ENCODE measurements at regions not wholly inside any gene's neighbourhood (a gene's known extent, or its start where the extent isn't known, plus 50 kb on each side); places are given as distances from the start of the nearest gene placed in this dataset.
A peak's percentile ranks its signal among the peaks of the same experiment; 100 is the strongest.

DNA sequence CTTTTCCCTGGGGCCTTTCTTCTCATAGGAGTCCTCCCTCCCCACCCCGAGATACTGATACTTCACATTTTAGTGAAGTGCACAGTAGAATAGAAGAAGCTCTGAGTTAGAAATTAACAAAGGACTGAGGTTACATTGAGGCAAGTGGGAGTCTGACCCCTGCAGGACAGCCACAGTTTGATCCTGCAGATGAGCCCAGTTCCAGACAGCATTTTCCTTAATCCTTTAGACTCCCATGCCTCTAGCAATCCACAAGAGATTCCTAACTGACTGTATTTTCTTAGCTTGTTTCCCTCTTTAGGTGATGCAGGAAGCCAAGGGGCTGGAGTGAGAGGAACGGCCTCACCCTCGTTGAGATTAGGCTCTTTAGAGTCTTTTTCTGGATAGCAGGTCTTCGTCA, 204.0 kb downstream of the CYRIA start:
- TF ChIP-seq, protein P1, sequence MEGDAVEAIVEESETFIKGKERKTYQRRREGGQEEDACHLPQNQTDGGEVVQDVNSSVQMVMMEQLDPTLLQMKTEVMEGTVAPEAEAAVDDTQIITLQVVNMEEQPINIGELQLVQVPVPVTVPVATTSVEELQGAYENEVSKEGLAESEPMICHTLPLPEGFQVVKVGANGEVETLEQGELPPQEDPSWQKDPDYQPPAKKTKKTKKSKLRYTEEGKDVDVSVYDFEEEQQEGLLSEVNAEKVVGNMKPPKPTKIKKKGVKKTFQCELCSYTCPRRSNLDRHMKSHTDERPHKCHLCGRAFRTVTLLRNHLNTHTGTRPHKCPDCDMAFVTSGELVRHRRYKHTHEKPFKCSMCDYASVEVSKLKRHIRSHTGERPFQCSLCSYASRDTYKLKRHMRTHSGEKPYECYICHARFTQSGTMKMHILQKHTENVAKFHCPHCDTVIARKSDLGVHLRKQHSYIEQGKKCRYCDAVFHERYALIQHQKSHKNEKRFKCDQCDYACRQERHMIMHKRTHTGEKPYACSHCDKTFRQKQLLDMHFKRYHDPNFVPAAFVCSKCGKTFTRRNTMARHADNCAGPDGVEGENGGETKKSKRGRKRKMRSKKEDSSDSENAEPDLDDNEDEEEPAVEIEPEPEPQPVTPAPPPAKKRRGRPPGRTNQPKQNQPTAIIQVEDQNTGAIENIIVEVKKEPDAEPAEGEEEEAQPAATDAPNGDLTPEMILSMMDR (IDR thresholded peaks at IDR 0.05; ENCODE audit: control insufficient read depth, extremely low read depth, insufficient read depth): no peak
- no peak overlapping the region for H3K4me3 ChIP-seq (ENCODE audit: low read depth, low read length)
- DNase-seq (ENCODE audit: low read depth): no peak

DNA sequence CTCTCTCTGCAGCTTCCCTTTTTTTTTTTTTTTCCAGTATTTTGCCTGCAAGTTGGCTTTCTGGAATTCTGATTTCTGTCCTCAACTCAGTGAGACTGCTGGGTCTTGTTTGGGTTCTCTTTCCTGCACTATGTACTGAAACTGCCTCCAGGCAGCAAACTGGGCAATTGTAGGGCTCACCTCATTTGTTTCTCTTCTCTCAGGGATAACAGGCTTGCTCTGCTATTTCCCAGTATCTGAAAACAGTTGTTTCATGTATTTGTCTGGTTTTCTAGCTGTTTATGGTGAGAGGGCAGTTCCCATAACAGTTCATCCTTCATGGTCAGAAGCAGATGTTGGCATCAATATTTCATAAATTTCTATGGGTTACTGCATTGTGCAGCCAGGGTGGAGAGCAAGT, 206.0 kb downstream of the CYRIA start:
- TF ChIP-seq, protein P1 (IDR thresholded peaks at IDR 0.05; ENCODE audit: control insufficient read depth, extremely low read depth, insufficient read depth): no peak
- no peak overlapping the region for H3K4me3 ChIP-seq (ENCODE audit: low read depth, low read length)
- no peak for DNase-seq (ENCODE audit: low read depth)

DNA sequence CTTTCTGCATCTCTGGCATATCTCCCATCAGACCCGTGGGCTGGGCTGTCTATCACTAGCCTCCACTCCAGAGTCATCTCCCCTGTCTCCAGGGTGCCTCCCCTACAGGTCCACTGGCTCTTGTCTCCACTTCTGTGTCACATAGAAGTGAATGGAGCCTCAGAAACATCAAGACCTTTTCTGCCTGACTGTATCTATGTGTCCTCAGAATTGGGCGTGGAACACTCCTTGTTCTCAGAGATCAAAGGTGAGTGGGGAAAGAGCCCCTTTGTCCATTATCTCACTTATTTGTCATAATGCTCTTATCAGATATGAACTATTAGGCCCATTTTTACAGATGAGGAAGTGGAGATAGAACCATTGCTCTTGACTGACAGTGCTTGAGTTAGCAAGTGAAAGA, 211.0 kb downstream of the CYRIA start:
- TF ChIP-seq, protein P1 (IDR thresholded peaks at IDR 0.05; ENCODE audit: control insufficient read depth, extremely low read depth, insufficient read depth): no peak
- H3K4me3 ChIP-seq (ENCODE audit: low read depth, low read length): no peak overlapping the region
- no peak for DNase-seq (ENCODE audit: low read depth)

GRCh38 chr2:16452123-16452522, 213.5 kb downstream of the CYRIA start:
- TF ChIP-seq, protein P1 (IDR thresholded peaks at IDR 0.05; ENCODE audit: control insufficient read depth, extremely low read depth, insufficient read depth): no peak
- H3K4me3 ChIP-seq (ENCODE audit: low read depth, low read length): no peak overlapping the region
- peak; percentile 4 for DNase-seq (ENCODE audit: low read depth)

DNA sequence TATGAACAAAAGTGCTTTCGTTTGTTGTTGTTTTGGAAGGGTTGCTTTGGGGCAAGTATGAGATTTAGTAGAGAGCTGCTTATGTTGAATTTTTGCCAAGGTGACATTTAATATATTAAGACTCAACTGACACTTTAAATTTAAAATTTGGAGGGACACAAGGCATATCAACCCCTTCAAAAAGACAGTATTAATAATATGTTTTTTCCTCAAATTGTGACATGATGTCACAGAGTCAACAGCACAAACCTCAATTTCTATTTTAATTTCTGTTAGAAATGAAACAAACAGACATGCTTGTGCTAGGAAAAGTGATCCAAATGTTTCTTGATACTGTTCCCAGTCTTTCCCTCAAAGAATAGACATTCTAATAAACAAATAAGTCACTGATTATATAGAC, 218.9 kb downstream of the CYRIA start:
- TF ChIP-seq, protein P1 (IDR thresholded peaks at IDR 0.05; ENCODE audit: control insufficient read depth, extremely low read depth, insufficient read depth): no peak
- H3K4me3 ChIP-seq (ENCODE audit: low read depth, low read length): no peak overlapping the region
- no peak for DNase-seq (ENCODE audit: low read depth)

GRCh38 chr2:16442971-16443370, 222.7 kb downstream of the CYRIA start:
- TF ChIP-seq, protein P1 (IDR thresholded peaks at IDR 0.05; ENCODE audit: control insufficient read depth, extremely low read depth, insufficient read depth): no peak
- DNase-seq (ENCODE audit: low read depth): no peak
- H3K4me3 ChIP-seq (ENCODE audit: low read depth, low read length): no peak overlapping the region

DNA sequence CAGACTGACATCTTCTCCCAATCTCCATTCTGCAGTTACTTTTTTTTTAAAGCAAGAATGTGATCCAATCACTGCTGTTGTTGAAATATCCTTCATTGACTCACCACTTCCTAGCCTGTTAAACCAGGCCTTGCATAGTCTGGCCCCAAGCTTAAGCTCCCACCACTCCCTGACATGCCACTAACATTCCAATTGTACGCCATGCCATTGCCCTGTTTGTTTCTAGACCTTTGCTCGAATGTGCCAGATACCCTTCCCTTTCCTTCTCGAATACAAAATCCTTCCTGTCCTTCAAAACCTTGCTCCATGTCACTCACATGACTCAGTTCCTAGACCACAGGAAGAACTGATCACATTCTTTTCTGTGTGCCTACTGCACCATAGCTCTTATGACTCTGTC, 224.2 kb downstream of the CYRIA start:
- TF ChIP-seq, protein P1 (IDR thresholded peaks at IDR 0.05; ENCODE audit: control insufficient read depth, extremely low read depth, insufficient read depth): no peak
- DNase-seq (ENCODE audit: low read depth): no peak
- no peak overlapping the region for H3K4me3 ChIP-seq (ENCODE audit: low read depth, low read length)

All from LNCaP clone FGC (cell line).